GM18498 (cell line): ENCODE measurements at regions not wholly inside any gene's neighbourhood (a gene's known extent, or its start where the extent isn't known, plus 50 kb on each side); places are given as distances from the start of the nearest gene placed in this dataset.
"Not testable (repeated sequence)": the region's sequence is repeated elsewhere in the genome, so short reads cannot be mapped to it uniquely, and the experiment has no call there.

Experiments
- ATAC-seq: cut with Tn5 transposase; IDR thresholded peaks from one replicate; pipeline ENCODE4 v1.9.1; 2021; ENCODE audit warnings: mild to moderate bottlenecking, moderate library complexity; ENCODE audit not compliant: unreplicated experiment

- ATAC-seq, result no peak
Measured at GRCh38 chr18:39188278-39188677, 1622.7 kb upstream of the CELF4 start.

GRCh38 chr18:39186008-39186407, 1620.4 kb upstream of the CELF4 start:
- no peak for ATAC-seq

GRCh38 chr18:39184176-39184575, 1618.6 kb upstream of the CELF4 start:
- no peak for ATAC-seq

- no peak for ATAC-seq
Measured at GRCh38 chr18:39178166-39178565, 1612.6 kb upstream of the CELF4 start.

GRCh38 chr18:39172695-39173421, 1607.3 kb upstream of the CELF4 start:
- ATAC-seq, result no peak

- no peak for ATAC-seq
Measured at GRCh38 chr18:39168723-39169122, 1603.1 kb upstream of the CELF4 start.

- ATAC-seq, result no peak
Measured at GRCh38 chr18:39167990-39168389, 1602.4 kb upstream of the CELF4 start.

- no peak for ATAC-seq
Measured at GRCh38 chr18:39166776-39167175, 1601.2 kb upstream of the CELF4 start.

GRCh38 chr18:39162013-39162827, 1596.6 kb upstream of the CELF4 start:
- no peak for ATAC-seq

- ATAC-seq, result no peak
Measured at GRCh38 chr18:39149211-39149806, 1583.7 kb upstream of the CELF4 start.

GRCh38 chr18:39134255-39134654, 1568.7 kb upstream of the CELF4 start:
- no peak for ATAC-seq

- not testable (repeated sequence) for ATAC-seq
Measured at GRCh38 chr18:39127538-39127937, 1561.9 kb upstream of the CELF4 start.

GRCh38 chr18:39113790-39114189, 1548.2 kb upstream of the CELF4 start:
- ATAC-seq, result no peak

- ATAC-seq, result no peak
Measured at GRCh38 chr18:39105104-39105503, 1539.5 kb upstream of the CELF4 start.

GRCh38 chr18:39072970-39073369, 1507.4 kb upstream of the CELF4 start:
- no peak for ATAC-seq

GRCh38 chr18:39062426-39062825, 1496.8 kb upstream of the CELF4 start:
- ATAC-seq, result no peak

- no peak for ATAC-seq
Measured at GRCh38 chr18:39058386-39059000, 1492.9 kb upstream of the CELF4 start.

GRCh38 chr18:39057423-39058064, 1491.9 kb upstream of the CELF4 start:
- ATAC-seq, result no peak

- no peak for ATAC-seq
Measured at GRCh38 chr18:39053571-39053970, 1488.0 kb upstream of the CELF4 start.

GRCh38 chr18:39051013-39051412, 1485.4 kb upstream of the CELF4 start:
- ATAC-seq, result no peak

- ATAC-seq, result no peak
Measured at GRCh38 chr18:39039813-39040212, 1474.2 kb upstream of the CELF4 start.
